ENCODE measurements at regions not wholly inside any gene's neighbourhood (a gene's known extent, or its start where the extent isn't known, plus 50 kb on each side); places are given as distances from the start of the nearest gene placed in this dataset.

GRCh38 chr3:56886314-56886713, 84.6 kb upstream of the ARHGEF3 start:
- TF ChIP-seq CTCF (IDR thresholded peaks at IDR 0.05) (no peak), POLR2A (IDR thresholded peaks at IDR 0.05) (no peak), POLR2AphosphoS5 (IDR thresholded peaks at IDR 0.05; ENCODE audit: insufficient read depth in 1 of 2, low read depth in 1 of 2) (no peak)

All from vagina (tissue), 2 donors.